ENCODE measurements at regions not wholly inside any gene's neighbourhood (a gene's known extent, or its start where the extent isn't known, plus 50 kb on each side); places are given as distances from the start of the nearest gene placed in this dataset.

GRCh38 chr6:103783329-103783728 is 1076.4 kb downstream of the HACE1 start:
- WGBS, 2 donors, result 25 to 31% methylated on average over 4 of the region's 4 CpGs
- Histone ChIP-seq H3K4me3 (no peak overlapping the region), H3K36me3 (ENCODE audit: low read depth, missing control alignments) (no peaks in the 10 kb centered on the region), H3K27me3 (no peaks in the 10 kb centered on the region), H3K27ac (no peak overlapping the region), H3K4me1 (no peaks in the 10 kb centered on the region), H3K9me3 (no peaks in the 10 kb centered on the region)
- intact Hi-C loops (cut with DNase I; ENCODE audit: low total_unique reads), result no loop called here
- DNase-seq, result peak; percentile 31
- TF ChIP-seq CTCF (IDR thresholded peaks at IDR 0.05) (no peak), POLR2A (IDR thresholded peaks at IDR 0.05) (no peak)

- Histone ChIP-seq H3K9me3 (no peaks in the 10 kb centered on the region), H3K4me3 (no peak overlapping the region), H3K27me3 (no peaks in the 10 kb centered on the region), H3K36me3 (ENCODE audit: low read depth, missing control alignments) (no peaks in the 10 kb centered on the region), H3K4me1 (no peaks in the 10 kb centered on the region), H3K27ac (no peak overlapping the region)
- no peak for DNase-seq
- 77 to 91% methylated on average over 1 of the region's 1 CpG for WGBS, 2 donors
- TF ChIP-seq CTCF (IDR thresholded peaks at IDR 0.05) (no peak), POLR2A (IDR thresholded peaks at IDR 0.05) (no peak)
- intact Hi-C loops (cut with DNase I; ENCODE audit: low total_unique reads), result no loop called here
These were observed 1090.3 kb downstream of the HACE1 start for GRCh38 chr6:103769431-103769830.

GRCh38 chr6:103750603-103751002 is 1109.1 kb downstream of the HACE1 start:
- Histone ChIP-seq H3K36me3 (ENCODE audit: low read depth, missing control alignments) (no peaks in the 10 kb centered on the region), H3K27ac (no peak overlapping the region), H3K27me3 (no peaks in the 10 kb centered on the region), H3K9me3 (no peaks in the 10 kb centered on the region), H3K4me1 (no peaks in the 10 kb centered on the region), H3K4me3 (no peak overlapping the region)
- no peak for DNase-seq
- no peak for TF ChIP-seq POLR2A (IDR thresholded peaks at IDR 0.05)
- no peak for TF ChIP-seq CTCF (IDR thresholded peaks at IDR 0.05)
- intact Hi-C loops (cut with DNase I; ENCODE audit: low total_unique reads), result no loop called here
- 62 to 74% methylated on average over 7 of the region's 7 CpGs for WGBS, 2 donors

- Histone ChIP-seq H3K4me3 (no peak overlapping the region), H3K9me3 (no peaks in the 10 kb centered on the region), H3K4me1 (no peaks in the 10 kb centered on the region), H3K27me3 (no peaks in the 10 kb centered on the region), H3K36me3 (ENCODE audit: low read depth, missing control alignments) (no peaks in the 10 kb centered on the region), H3K27ac (no peak overlapping the region)
- WGBS, 2 donors, result 88 to 91% methylated on average over 2 to 6 of the region's 6 CpGs
- intact Hi-C loops (cut with DNase I; ENCODE audit: low total_unique reads), result no loop called here
- TF ChIP-seq CTCF (IDR thresholded peaks at IDR 0.05), result no peak
- no peak for TF ChIP-seq POLR2A (IDR thresholded peaks at IDR 0.05)
- no peak for DNase-seq
These were observed 1125.7 kb downstream of the HACE1 start for GRCh38 chr6:103734016-103734415.

- H3K9me3 ChIP-seq, result no peaks in the 10 kb centered on the region
- DNase-seq, result no peak
- WGBS, 2 donors, result 61 to 67% methylated on average over 2 of the region's 2 CpGs
- TF ChIP-seq POLR2A (IDR thresholded peaks at IDR 0.05) (no peak), CTCF (IDR thresholded peaks at IDR 0.05) (no peak)
- H3K4me3 ChIP-seq, result no peak overlapping the region
- H3K4me1 ChIP-seq, result no peaks in the 10 kb centered on the region
- no peaks in the 10 kb centered on the region for H3K27me3 ChIP-seq
- intact Hi-C loops (cut with DNase I; ENCODE audit: low total_unique reads), result no loop called here
- no peak overlapping the region for H3K27ac ChIP-seq
- H3K36me3 ChIP-seq (ENCODE audit: low read depth, missing control alignments), result no peaks in the 10 kb centered on the region
These were observed 1130.1 kb downstream of the HACE1 start for GRCh38 chr6:103729658-103730057.

All from testis (tissue), 2 donors.